HG03354 (cell line): ENCODE measurements at regions not wholly inside any gene's neighbourhood (a gene's known extent, or its start where the extent isn't known, plus 50 kb on each side); places are given as distances from the start of the nearest gene placed in this dataset.
"Not testable (repeated sequence)": the region's sequence is repeated elsewhere in the genome, so short reads cannot be mapped to it uniquely, and the experiment has no call there.

Experiments used
- ATAC-seq: cut with Tn5 transposase; IDR thresholded peaks from one replicate; pipeline ENCODE4 v1.9.1; 2021; ENCODE audit warnings: mild to moderate bottlenecking; ENCODE audit not compliant: unreplicated experiment, poor library complexity, severe bottlenecking

DNA sequence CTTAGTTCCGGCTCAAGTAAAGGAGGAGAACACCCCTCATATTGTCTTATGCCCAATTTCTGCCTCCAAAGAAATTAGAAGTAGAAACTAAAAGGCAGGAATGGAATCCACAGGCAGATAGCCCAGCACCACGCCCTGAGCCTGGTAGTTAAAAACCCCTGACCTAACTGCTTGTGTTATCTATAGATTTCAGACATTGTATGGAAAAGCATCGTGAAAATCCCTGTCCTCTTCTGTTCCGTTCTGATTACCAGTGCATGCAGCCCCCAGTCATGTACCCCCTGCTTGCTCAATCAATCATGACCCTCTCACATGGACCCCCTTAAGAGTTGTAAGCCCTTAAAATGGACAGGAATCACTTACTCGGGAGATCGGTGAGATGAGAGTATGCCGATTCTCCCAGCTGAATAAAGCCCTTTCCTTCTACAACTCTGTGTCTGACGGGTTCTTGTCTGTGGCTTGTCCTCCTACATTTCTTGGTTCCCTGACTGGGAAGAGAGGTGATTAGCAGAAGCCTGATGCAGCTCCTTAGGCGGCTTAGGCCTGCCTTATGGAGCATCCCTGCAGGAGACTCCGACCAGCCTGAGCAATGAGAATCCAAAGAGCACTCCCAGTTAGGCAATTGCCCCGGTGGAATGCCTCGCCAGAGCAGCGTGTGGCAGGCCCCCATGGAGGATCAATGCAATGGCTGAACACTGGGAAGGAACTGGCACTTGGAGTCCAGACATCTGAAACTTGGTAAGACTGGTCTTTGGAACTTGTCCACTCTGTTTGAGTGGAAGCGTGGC is 362.6 kb upstream of the TCF4 start:
- ATAC-seq = no peak

DNA sequence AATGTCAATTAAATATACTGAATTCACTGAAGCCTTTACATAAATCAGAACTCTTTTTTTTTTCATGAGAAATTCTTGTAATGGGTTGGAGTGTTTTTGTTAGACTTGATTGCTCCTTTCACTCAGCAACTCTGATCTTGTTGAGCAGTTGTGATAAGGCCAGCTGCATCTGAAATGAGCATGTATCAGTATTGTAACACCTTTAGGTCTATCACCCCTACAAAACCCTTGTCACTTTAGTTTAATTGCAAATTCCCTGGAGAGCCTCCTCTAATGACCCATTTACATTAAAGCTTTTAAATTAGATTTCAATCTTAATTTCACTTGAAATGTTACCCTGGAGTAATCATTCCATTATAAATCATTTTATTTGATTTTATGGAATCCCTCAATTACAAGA is 346.8 kb upstream of the TCF4 start:
- ATAC-seq = no peak

DNA sequence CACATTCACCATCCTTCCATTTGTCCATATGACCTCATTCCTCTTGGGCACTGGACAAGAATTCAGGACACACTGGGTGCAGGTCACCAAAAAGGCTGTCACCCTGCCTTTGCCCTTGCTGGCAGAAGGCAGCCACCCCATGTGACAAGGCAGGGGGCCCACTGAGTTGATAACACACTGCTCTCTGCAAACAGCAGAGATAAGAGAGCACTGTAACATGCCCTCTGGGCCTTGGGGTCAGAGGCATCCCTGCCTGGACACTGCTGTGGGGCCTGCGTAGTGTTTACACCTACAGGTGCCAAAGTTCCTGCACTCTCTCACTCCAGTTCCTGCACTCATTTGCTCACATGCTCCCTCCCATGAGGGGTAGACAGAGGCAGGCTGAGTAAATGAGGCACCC is 344.7 kb upstream of the TCF4 start:
- ATAC-seq = no peak

DNA sequence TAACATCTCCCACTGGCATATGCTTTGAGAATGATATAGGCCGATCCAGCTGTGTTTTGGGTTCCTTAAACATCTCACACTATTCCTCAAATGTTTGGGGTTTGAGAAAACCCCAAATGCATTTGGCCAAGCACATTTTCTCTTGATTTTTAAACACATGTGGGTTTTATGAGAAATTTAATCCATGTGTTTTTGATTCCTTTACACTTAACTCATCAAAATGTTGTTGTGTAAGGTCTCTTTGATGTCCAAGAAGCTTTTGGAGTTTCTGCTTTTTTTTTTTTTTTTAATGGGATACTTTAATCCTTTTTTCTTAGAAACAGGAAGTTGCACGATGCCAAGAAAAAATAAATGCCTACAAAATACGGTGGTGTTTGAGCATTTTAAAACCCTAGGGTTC is 339.8 kb upstream of the TCF4 start:
- no peak for ATAC-seq

DNA sequence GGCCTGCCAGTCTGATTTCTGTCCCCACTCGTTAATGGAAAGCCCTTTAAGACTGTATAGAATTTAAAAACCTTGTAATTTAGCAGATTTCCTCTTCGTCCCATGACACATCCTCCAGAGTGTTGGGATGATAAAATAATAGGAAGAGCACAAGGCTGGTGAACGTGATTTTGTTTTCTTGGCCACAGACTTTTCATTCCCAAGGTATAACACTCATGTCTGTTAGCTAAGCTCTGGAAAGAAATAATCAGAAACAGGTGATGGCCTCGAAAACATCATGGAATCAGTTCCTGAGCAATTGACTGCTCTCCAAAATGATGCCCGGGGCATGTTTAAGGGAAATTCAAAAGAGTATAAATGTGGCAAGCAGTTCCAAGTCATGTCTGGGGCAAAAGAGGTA is 337.8 kb upstream of the TCF4 start:
- no peak for ATAC-seq

DNA sequence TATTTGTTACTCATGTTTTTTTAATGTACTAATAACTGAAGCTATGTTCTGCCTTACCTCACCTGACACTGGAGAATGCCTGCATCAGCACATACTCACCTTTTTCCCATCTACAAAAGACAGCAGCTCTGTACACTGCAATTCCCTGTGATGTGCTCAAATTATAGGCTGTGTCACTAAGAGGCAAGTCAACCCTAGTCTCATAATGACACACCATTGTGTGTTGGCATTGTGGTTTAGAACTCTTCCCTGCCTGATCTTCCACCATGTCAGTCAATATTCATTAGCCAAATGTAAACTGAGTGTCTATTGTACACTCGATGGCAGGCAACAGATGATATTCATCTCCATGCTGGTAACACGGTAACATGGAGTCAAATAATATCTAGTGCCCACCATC is 332.1 kb upstream of the TCF4 start:
- ATAC-seq = no peak

DNA sequence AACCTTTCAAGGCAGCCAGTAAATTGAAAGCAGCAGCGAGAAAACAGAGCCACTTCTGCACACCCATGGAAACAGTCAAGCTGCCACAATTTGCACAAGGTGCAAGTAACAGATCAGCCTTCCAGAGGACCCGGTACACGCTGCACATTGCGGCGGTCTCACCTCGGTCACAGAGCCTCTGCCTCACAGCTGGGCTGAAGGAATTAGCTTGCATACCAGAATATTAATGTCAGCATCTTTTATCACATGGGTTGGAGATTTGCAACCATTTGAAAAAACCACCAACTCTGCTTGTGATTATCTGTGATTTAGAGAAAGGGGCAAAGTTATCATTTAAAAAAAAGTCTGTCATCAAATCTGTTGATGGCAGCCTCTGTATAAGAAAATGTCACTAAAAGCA is 330.5 kb upstream of the TCF4 start:
- ATAC-seq = no peak

DNA sequence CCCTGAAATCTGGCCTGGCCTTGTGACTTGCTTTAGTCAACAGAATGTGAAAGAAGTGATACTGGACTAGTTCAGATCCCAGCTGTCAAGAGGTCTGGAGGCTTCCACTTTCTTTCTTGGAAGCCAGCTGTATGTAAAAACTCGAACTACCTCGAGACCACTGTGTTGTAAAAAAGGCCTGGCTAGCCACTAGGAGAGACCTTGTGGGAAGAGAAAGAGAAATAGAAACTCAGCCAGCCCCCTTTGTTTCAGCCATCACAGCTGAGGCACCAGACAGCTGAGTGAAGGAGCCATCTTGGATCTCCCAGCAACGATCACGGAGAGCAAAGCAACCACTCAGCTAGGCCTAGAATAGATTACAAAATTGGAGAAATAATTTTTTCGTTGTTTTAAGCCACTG is 324.9 kb upstream of the TCF4 start:
- ATAC-seq = no peak

DNA sequence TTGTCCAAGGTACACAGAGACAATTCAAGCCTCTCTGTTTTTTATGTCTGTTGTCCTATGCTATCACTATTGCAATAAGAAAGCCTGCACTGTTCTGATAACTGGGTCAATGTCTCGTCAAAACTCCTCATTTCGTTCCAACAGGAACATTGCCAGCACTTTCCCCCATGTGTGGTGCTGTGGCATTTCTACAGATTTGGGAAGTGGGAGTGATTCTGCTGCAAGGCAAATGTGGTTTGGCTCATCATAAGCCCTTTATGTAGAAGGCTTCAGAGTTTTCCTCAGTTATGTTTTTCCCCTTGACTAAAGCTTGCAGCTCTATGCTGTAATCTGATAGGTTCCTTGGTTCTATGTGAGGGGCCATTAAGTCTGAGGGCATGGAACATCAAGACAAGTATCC is 324.1 kb upstream of the TCF4 start:
- no peak for ATAC-seq

DNA sequence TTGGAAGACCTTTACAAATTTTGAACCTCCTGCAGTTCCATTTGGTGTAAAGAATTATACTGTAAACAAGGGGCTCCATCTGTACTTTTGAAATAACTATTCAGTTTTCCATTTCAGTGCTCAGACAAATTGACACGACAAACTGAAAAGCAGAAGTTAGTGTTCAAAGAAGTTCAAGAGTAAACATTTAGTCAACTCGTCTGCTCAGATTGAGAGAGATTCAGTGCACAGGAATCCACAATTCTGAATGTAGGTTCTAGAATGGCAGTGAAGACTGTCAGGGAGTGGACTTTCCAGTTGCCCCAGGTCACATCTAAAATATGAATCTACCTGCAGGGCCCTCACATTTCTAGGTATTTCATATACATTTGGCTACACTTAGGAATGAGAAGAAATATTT is 322.3 kb upstream of the TCF4 start:
- ATAC-seq = no peak

DNA sequence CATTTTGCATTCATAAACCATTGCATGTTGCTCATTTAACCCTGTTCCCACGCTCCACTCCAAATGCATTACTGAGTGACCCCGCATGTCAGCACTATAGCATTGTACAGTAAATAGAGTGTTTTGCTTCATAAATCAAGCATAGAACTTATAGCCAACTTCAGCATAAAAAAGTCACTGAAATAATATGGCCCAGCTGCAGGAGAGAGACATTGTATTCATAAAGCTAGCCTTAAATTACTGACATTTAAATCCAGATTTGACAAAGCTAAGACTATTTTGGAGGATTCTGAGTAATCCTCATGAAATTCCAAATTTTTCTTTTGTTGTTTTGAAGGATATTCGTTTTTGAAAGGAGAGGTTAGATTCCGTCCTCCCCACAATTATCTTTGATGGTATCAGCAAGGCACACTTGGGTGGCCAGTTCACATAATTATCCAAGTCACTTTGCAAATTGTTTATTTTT is 320.9 kb upstream of the TCF4 start:
- ATAC-seq = peak; percentile 50

DNA sequence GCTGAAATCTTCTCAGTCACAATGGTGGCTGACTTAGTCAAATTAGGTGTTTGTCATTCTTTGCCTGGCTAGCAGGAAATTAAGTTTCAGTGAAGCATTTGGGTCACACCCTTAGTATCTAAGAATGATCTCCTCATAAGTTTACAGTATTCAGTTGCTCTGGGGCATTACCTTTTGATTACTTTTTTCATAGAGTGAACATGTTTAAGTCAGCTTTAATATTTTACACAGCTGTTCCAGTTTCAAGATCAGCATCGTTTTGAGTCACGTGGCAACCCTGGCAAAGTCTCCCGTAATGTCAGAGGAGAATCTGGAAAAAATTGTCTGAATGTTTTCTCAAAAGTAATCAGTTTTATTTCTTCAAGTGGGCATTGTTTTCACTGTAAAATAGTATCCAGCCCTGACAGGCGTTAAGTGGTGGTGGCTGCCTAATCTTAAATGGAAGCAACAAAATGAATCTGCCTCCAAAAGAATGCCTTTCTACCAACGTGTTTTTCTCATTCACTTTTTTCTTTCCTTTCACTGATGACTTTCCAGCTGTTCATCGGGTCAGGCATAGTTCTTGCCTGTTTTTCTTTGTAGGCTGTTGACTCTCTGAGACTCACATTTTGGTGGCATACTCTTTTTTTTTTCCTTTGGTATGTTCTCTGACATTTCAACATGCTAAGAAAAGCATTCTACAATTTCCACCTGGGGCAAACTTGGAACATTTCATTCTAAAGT is 319.6 kb upstream of the TCF4 start:
- no peak for ATAC-seq

DNA sequence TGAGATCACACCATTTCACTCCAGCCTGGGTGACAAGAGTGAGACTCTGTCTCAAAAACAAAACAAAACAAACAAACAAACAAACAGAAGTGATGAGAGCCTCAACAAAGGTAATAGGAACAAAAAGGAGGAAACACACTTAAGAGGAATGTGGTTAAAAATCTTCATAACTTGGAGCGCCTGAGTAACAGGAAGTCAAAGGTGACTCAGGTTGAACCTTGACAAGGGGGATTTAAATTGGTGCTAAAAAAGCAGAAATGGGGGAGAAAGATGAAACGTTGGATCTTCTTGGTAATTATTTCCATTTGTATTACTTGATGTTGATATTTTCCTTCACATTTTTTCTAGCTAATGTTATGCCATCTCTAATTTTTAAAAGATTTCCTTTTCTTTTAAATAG is 318.5 kb upstream of the TCF4 start:
- ATAC-seq = no peak

DNA sequence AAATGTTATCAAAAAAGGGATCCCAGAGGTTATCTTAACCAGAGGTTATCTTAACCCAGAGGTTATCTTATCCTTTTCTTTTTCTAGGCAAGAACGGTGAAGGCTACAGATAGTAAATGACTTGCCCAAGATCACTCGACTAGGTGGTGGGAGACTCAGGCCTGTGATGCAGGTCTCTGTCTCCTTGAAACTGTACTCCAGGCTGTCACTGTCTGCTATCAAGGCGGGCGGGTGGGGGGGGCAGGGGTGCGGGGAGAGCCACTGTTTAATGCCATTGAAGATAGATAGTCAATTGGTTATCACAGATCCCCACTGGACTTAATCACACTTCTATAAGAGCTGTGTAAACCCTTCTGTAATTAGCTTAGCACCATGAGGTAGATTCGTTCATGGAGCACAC is 315.9 kb upstream of the TCF4 start:
- no peak for ATAC-seq

DNA sequence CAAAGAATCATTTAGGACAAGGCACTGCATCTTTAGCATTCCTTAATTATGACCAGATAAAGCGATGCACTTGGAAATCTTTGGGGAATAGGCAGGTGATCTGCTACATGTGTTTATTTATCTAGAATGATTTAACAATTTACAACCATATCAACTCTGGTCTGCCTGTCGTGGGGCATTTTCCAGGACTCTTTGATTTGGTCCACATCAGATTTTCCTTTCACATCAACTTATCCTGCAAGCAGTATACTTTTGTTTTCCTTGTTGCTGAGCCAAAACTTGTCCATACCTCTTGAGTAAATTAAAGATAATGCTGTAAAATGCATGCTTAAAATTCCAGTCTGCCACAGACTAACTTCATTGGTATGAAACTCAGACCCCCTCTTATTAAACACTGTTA is 312.4 kb upstream of the TCF4 start:
- no peak for ATAC-seq

DNA sequence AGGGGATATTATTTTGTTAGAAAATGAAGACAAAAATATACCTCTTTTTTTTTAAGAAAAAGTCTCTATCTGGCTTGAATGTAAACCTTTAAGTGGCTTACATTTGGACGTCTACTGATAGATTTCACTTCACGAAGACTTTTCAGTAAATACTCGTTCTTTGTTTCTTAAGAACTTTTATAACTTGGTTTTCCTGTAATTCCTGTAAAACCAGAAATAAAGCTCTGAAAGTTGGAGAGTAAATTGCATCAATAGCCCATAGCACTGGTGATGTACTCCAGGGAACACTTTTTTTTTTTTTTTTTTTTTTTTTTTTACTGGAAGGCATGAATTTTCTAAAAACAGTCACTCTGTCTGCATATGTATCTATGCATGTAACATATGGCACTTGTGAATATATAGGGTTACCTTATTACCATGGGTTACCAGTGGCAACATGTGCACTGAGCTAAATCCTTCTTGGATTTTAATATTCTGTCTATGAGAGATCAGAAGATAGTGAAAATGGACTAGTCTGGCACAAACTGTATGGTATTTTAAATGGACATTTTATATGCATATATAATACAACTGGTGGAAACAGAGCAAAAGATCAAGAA is 309.2 kb upstream of the TCF4 start:
- ATAC-seq = no peak

DNA sequence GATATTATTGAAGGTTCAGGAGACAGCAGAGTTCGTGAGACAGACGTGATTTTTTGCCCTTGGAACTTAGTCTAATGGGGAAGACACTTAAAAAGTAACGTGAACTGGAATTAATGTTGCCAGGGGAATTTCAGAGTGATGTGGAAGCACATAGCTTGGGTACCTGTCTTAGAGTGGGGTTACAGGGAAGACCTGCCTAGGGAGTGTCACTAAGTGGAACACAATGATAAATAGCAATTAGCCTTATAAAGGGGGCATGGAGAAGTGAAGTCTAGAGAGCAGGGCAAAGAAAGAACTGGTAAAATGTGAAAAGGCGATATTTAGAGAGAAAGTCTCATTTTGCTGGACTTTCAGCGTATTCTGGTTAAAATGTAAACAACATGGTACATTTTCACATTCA is 306.0 kb upstream of the TCF4 start:
- no peak for ATAC-seq

DNA sequence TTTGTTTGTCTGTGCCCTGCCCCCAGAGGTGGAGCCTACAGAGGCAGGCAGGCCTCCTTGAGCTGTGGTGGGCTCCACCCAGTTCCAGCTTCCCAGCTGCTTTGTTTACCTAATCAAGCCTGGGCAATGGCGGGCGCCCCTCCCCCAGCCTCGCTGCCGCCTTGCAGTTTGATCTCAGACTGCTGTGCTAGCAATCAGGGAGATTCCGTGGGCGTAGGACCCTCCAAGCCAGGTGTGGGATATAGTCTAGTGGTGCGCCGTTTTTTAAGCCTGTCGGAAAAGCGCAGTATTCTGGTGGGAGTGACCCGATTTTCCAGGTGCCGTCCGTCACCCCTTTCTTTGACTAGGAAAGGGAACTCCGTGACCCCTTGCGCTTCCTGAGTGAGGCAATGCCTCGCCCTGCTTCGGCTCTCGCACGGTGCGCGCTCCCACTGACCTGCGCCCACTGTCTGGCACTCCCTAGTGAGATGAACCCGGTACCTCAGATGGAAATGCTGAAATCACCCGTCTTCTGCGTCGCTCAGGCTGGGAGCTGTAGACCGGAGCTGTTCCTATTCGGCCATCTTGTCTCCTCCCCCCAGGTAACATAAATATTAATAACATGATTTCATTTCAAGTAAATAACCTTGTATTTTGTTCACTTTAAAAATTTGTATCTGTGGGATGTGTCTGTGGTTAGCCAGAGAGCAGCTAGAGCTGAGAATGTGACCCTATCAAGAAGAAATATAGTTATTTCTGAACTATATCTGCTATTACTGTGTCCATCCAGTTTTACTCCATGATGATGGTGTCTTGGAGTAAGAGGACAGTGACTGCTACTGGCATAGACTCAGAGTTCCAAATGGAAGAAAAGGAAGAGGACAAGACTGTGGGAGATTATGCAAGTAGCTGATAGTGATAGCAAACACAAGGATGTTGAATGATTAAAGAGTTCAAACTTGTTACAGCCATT is 305.1 kb upstream of the TCF4 start:
- ATAC-seq = not testable (repeated sequence)

DNA sequence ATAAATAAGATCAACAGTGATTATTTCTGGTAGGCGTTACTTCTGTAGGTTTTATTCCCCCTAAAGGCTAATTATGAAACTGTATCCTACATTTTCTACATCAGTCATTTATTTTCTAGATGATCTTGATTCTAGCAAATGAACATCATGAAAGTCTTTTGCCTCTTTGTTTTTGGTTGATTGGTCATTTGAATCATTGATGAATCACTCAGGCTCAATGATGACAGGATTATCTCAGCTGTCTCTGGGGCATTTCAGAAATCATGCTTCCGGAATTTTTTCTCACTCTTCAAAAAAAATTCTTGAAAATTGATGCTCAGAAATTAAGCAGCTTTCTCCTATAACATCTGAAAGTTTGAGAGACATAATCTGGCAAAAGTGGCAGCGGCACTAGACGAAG is 298.9 kb upstream of the TCF4 start:
- ATAC-seq = no peak

DNA sequence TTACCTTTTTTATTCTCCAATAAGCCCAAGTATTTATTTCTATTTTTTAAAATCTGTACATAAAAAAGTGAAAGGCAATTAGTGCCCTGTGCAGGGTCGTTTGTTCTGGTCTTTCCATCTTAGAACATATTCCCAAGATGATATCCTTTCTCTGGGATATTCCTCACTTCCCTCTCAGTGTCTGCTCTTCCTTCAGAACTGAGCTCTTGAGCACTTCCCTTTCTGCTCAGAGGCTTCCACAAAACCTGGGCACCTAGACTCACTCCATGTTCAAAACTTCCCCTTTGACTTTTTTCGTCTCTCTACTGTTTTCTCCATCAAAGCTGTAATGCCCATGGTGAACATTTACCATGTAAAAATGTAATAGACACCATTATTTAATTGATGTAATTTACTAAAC is 296.5 kb upstream of the TCF4 start:
- ATAC-seq = no peak
